Epithelial cell of esophagus (primary cell): ENCODE measurements at regions not wholly inside any gene's neighbourhood (a gene's known extent, or its start where the extent isn't known, plus 50 kb on each side); places are given as distances from the start of the nearest gene placed in this dataset.
"Not testable (repeated sequence)": the region's sequence is repeated elsewhere in the genome, so short reads cannot be mapped to it uniquely, and the experiment has no call there.

Source experiments
- DNase-seq: peaks from one replicate; pipeline ENCODE4 v3.0.0; 2010; ENCODE audit warnings: low read depth
- H3K4me3 ChIP-seq: 2 replicates; pipeline ENCODE4 v1.5.1; 2011; ENCODE audit warnings: mild to moderate bottlenecking, low read length, control low read depth
- CTCF ChIP-seq: IDR thresholded peaks from 2 replicates; pipeline ENCODE4 v1.5.1; 2011; ENCODE audit warnings: low read depth, mild to moderate bottlenecking, low read length, control low read depth, inconsistent platforms; ENCODE audit not compliant: insufficient read depth; ENCODE audit errors: missing control alignments

- TF ChIP-seq CTCF = no peak
- no peak overlapping the region for H3K4me3 ChIP-seq
- DNase-seq = peak; percentile 34
These were observed 152.0 kb downstream of the NUFIP1 start for GRCh38 chr13:44837250-44837649.

GRCh38 chr13:44834404-44834803, 154.9 kb downstream of the NUFIP1 start:
- DNase-seq = no peak
- H3K4me3 ChIP-seq = no peak overlapping the region
- TF ChIP-seq CTCF = no peak

GRCh38 chr13:44833626-44834025, 155.6 kb downstream of the NUFIP1 start:
- TF ChIP-seq CTCF = no peak
- no peak for DNase-seq
- H3K4me3 ChIP-seq = no peak overlapping the region

GRCh38 chr13:44833139-44833538, 156.1 kb downstream of the NUFIP1 start:
- H3K4me3 ChIP-seq = no peak overlapping the region
- DNase-seq = no peak
- TF ChIP-seq CTCF = no peak

- H3K4me3 ChIP-seq = no peak overlapping the region
- DNase-seq = no peak
- no peak for TF ChIP-seq CTCF
These were observed 162.5 kb downstream of the NUFIP1 start for GRCh38 chr13:44826591-44827350.

- no peak for TF ChIP-seq CTCF
- DNase-seq = no peak
- H3K4me3 ChIP-seq = no peak overlapping the region
These were observed 163.3 kb downstream of the NUFIP1 start for GRCh38 chr13:44825953-44826352.

- H3K4me3 ChIP-seq, DNase-seq: not testable (repeated sequence)
These were observed 165.7 kb downstream of the NUFIP1 start for GRCh38 chr13:44823555-44823954.

GRCh38 chr13:44822291-44822690, 167.0 kb downstream of the NUFIP1 start:
- TF ChIP-seq CTCF = no peak
- no peak for DNase-seq
- H3K4me3 ChIP-seq = no peak overlapping the region
